ENCODE measurements at regions not wholly inside any gene's neighbourhood (a gene's known extent, or its start where the extent isn't known, plus 50 kb on each side); places are given as distances from the start of the nearest gene placed in this dataset.

DNA sequence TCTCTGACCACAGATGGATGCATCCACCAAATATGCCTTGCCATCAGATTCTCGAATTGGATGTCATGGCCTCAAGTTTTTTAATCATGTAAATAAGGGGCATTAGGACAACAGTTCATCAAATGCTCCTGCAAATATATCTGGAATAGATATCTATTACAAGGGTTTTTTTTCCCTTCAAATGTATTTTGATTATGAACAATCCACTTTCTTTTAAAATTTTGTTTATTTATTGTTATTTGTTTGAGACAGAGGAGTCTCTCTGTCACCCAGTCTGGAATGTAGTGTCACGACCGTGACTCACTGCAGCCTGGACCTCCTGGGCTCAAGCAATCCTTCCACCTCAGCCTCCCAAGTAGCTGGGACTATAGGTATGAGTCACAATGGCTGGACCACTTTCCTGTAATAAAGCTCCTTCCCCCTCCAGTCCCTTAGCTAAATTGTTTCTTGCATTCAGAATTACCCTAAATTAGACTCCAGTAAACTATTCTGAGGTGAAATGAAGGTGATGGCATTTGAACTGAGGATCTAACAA, 1412.1 kb downstream of the EFNA5 start:
- Histone ChIP-seq H3K14ac (ENCODE audit: insufficient read depth, low read length) (no peak overlapping the region), H3K18ac (ENCODE audit: insufficient read length, low read depth, low read length) (no peak overlapping the region), H2BK15ac (ENCODE audit: low read depth, low read length) (no peak overlapping the region), H4K20me1 (ENCODE audit: control insufficient read depth, insufficient read depth, insufficient read length) (no peaks in the 10 kb centered on the region), H3T11ph (ENCODE audit: low read length) (no peak overlapping the region), H4K5ac (ENCODE audit: insufficient read length, low read depth, low read length) (no peak overlapping the region), H2BK120ac (ENCODE audit: low read depth, low read length, poor library complexity, severe bottlenecking) (no peak overlapping the region), H4K91ac (ENCODE audit: insufficient read length, low read depth, low read length) (no peak overlapping the region), H3K23ac (ENCODE audit: insufficient read length, low read depth, low read length) (no peak overlapping the region), H3K56ac (ENCODE audit: insufficient read length, low read depth, low read length) (no peak overlapping the region), H2BK20ac (ENCODE audit: low read depth, low read length, poor library complexity, severe bottlenecking) (no peak overlapping the region), H2BK12ac (ENCODE audit: insufficient read length, low read depth, low read length) (no peak overlapping the region), H3K79me1 (ENCODE audit: insufficient read depth, low read depth, low read length, poor library complexity, severe bottlenecking) (no peaks in the 10 kb centered on the region), H3K23me2 (ENCODE audit: insufficient read length, low read depth, low read length, poor library complexity, severe bottlenecking) (no peaks in the 10 kb centered on the region), H2AFZ (ENCODE audit: low read length) (no peak overlapping the region), H3K9me3 (ENCODE audit: control insufficient read depth, low read depth, low read length) (no peaks in the 10 kb centered on the region), H3K4ac (ENCODE audit: low read depth, low read length) (no peak overlapping the region), H3K27ac (ENCODE audit: insufficient read length, low read depth, low read length) (no peak overlapping the region), H3K4me1 (ENCODE audit: insufficient read depth, low read length) (peaks cover 5% of the 10 kb centered on the region; the same call in 1 of the 2 replicates), H2BK5ac (ENCODE audit: insufficient read length, low read length) (no peak overlapping the region), H2AK5ac (ENCODE audit: insufficient read length, low read length) (no peak overlapping the region), H3K27me3 (ENCODE audit: insufficient read depth, low read length) (no peaks in the 10 kb centered on the region), H3K79me2 (ENCODE audit: insufficient read depth, low read length) (no peaks in the 10 kb centered on the region), H3K9ac (ENCODE audit: extremely low read depth, insufficient read length, low read length) (no peak overlapping the region), H3K4me2 (ENCODE audit: insufficient read depth, insufficient read length, low read length) (no peak overlapping the region), H4K8ac (replicated peaks; ENCODE audit: insufficient read length, low read depth, low read length) (no peak overlapping the region)
- no CpG with 5 or more reads among the region's 3 CpGs for WGBS (ENCODE audit: extremely low coverage, insufficient read length, low lambda C conversion rate)
- peaks cover 15 to 27% (median 16%) of the 10 kb centered on the region in 3 experiments for H3K36me3 Mint-ChIP-seq (ENCODE audit: insufficient read depth in 1 of 3, low read depth in 3 of 3)
- TF ChIP-seq, protein P1, sequence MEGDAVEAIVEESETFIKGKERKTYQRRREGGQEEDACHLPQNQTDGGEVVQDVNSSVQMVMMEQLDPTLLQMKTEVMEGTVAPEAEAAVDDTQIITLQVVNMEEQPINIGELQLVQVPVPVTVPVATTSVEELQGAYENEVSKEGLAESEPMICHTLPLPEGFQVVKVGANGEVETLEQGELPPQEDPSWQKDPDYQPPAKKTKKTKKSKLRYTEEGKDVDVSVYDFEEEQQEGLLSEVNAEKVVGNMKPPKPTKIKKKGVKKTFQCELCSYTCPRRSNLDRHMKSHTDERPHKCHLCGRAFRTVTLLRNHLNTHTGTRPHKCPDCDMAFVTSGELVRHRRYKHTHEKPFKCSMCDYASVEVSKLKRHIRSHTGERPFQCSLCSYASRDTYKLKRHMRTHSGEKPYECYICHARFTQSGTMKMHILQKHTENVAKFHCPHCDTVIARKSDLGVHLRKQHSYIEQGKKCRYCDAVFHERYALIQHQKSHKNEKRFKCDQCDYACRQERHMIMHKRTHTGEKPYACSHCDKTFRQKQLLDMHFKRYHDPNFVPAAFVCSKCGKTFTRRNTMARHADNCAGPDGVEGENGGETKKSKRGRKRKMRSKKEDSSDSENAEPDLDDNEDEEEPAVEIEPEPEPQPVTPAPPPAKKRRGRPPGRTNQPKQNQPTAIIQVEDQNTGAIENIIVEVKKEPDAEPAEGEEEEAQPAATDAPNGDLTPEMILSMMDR (conservative IDR thresholded peaks at IDR 0.05) = no peak
- H3K27me3 Mint-ChIP-seq (ENCODE audit: low read depth) = no peaks in the 10 kb centered on the region
- H3K4me1 Mint-ChIP-seq = peaks cover 23 to 33% of the 10 kb centered on the region in 2 experiments
- no peak for DNase-seq
- peaks cover 13 to 23% of the 10 kb centered on the region in 2 experiments for H3K9me3 Mint-ChIP-seq
- H3K27ac Mint-ChIP-seq = peak overlapping the region; percentile 28 to 96 (median 56); a peak in 2 of 7 replicates
- no peak overlapping the region for H3K4me3 Mint-ChIP-seq
